Thyroid gland (tissue), 4 donors: ENCODE measurements at regions not wholly inside any gene's neighbourhood (a gene's known extent, or its start where the extent isn't known, plus 50 kb on each side); places are given as distances from the start of the nearest gene placed in this dataset.

Experiments
- POLR2A ChIP-seq, 2 donors: fragments of 450-650 bp; IDR thresholded peaks; one replicate each; pipeline ENCODE4 v1.6.1; 2017; ENCODE audit warnings: antibody characterized with exemption in 2 of 2, mild to moderate bottlenecking in 2 of 2, moderate library complexity in 1 of 2
- TF ChIP-seq, protein P1 (sequence below), 6 experiments: fragments of 200-600 bp in 3 of 6; fragments of 450-650 bp in 3 of 6; sonication (generic) in 3 of 6; IDR thresholded peaks; one replicate each; pipeline ENCODE4 v1.5.1; 2016 to 2019; ENCODE audit warnings: antibody characterized with exemption in 6 of 6, mild to moderate bottlenecking in 2 of 6, inconsistent platforms in 1 of 6, moderate library complexity in 1 of 6

DNA sequence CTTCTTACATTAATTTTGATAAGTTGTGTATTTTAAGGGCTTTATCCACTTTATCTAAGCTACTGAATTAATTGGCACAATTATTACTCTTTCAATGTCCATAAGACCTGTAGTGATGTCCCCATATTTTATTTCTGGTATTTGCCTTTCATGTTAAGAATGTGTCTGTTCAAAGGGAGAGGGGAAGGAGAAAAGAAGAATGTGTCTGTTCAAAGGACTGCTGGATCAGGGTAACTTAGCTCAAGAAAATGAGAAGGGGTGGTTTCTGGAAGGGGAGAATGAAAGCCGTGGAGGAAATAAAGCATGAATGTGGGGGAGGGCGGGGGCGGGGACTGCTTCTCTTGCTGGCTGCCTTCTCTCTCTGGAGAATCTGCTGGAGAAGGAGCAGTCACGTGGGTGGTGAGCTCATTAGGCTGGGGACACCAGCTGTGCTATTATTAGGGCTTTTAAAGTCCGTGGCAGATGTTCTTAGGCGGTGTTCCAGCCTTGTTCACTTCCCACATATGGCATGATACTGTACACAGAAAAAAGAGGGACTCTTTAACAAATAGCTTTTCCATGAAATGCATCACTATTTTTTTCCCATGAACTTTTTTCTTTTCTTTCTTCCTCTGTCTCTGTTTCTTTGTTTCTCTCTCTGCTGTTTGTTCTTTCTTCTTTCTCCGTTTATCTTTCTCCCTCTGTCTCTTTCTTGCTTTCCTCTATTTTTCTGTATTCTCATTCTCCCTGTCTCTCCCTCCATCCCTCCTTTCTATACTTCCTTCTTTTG, 63.7 kb upstream of the ULK4 start:
- peak in 1 of 2 donors; percentile 55 for TF ChIP-seq POLR2A (IDR thresholded peaks at IDR 0.05)
- TF ChIP-seq, protein P1, sequence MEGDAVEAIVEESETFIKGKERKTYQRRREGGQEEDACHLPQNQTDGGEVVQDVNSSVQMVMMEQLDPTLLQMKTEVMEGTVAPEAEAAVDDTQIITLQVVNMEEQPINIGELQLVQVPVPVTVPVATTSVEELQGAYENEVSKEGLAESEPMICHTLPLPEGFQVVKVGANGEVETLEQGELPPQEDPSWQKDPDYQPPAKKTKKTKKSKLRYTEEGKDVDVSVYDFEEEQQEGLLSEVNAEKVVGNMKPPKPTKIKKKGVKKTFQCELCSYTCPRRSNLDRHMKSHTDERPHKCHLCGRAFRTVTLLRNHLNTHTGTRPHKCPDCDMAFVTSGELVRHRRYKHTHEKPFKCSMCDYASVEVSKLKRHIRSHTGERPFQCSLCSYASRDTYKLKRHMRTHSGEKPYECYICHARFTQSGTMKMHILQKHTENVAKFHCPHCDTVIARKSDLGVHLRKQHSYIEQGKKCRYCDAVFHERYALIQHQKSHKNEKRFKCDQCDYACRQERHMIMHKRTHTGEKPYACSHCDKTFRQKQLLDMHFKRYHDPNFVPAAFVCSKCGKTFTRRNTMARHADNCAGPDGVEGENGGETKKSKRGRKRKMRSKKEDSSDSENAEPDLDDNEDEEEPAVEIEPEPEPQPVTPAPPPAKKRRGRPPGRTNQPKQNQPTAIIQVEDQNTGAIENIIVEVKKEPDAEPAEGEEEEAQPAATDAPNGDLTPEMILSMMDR (IDR thresholded peaks at IDR 0.05): no peak
